ENCODE measurements at regions not wholly inside any gene's neighbourhood (a gene's known extent, or its start where the extent isn't known, plus 50 kb on each side); places are given as distances from the start of the nearest gene placed in this dataset.

- no peak for DNase-seq
Measured at GRCh38 chr3:177547711-177548350, 350.5 kb upstream of the TBL1XR1 start.

- DNase-seq: no peak
Measured at GRCh38 chr3:177550667-177551066, 353.4 kb upstream of the TBL1XR1 start.

DNA sequence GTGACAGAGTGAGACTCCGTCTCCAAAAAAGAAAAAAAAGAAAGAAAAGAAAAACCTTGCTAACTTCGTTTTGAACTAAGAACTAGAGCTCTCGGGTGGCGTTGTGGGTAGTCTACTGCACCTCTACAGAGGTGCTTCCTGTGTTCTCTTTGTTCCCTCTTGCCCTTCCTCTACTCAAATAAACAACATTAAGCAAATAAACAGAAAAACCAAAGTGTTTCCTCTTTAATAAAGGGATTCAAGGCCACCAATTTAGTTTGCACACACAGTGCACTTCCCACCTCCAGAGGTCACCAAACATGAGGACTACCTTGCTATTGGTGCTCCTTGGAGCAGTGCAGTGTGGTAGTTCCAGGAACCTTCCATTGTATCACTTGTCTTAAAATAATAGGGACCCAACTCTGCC is 354.2 kb upstream of the TBL1XR1 start:
- DNase-seq: no peak

- DNase-seq: no peak
Measured at GRCh38 chr3:177552051-177552450, 354.8 kb upstream of the TBL1XR1 start.

- DNase-seq: no peak
Measured at GRCh38 chr3:177553012-177553411, 355.7 kb upstream of the TBL1XR1 start.

DNA sequence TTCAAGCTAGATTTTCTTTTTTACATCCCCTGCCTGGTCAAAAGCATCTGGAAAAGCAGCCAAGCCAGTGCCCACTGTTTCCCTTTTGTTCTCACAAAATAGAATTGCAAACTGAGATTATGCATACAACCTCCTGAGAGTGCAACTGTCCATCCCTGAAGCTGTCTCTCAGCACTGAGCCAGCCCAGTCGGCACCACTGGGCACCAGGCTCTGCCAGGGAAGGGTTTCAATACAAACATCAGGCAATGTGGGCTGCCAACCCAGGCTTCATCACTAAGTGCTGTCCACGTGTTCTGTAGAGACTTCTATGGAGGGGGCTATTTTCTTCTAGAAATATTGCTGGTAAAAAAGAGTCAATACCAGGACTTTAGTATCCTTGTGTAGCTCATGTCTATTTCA is 356.3 kb upstream of the TBL1XR1 start:
- no peak for DNase-seq

GRCh38 chr3:177554895-177555759 is 357.8 kb upstream of the TBL1XR1 start:
- DNase-seq: no peak

GRCh38 chr3:177557548-177557947 is 360.3 kb upstream of the TBL1XR1 start:
- no peak for DNase-seq

DNA sequence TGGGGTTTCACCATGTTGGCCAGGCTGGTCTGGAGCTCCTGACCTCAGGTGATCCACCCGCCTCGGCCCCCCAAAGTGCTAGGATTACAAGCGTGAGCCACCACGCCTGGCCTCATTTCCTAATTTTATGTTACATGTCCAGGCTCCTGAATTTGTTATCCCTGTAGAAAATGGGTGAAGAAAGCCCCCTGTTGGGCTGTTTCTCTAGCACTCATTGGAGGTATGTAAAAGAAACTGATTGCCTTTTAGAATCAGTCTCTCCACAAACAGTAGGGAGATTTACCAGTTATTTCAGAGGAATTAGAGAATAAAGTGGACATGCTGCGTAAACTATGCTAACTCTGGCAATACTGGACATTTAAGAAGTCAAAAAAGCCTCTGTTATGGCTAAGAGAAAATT is 364.1 kb upstream of the TBL1XR1 start:
- DNase-seq: no peak

DNA sequence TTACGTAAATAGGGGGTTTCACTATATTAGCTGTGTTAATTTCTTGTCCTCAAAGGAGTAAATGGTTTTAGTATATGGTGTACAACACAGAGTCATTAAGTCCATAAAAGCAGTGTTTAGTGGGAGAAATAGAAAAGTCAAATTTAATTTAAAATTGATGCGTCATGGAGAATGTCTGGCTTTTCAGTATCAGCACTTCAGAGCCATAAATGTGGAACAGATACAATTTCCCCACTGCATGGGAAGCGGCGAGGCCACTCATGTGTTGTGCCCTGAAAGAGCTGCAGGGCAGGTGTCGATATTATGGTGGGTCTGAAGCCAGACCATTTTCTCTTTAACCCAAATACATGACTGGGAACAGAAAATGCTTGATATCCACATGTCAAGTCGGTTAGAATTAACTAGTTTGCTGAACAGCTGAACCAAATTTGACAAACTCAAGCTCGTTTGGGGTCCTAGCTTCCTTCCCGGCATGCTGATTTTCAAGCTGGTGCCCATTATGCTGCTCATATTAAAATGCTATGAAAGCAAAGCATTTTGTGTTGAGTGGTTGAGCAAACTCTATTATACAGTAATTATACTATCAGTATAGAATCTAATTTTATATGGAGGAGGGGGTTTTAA is 364.6 kb upstream of the TBL1XR1 start:
- no peak for DNase-seq

GRCh38 chr3:177563243-177563780 is 366.0 kb upstream of the TBL1XR1 start:
- no peak for DNase-seq

DNA sequence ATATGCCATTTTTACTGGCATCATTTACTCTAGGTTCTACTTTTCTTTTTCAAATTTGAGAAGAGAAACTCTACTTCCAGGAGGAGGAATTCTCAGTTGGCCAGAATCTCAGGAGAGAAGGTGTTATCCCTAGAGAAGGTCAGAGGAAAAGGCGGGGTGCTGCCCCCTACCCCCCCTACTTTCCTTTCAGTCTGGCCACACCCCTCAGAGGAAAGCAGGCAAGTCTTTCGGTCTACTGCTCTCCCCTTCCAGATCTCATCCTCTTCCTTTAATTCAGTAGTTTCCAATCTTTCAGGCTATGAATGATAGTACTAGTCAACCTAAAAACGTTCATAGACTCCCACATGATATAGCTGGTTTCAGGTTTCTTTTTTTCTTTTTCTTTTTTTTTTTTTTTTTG is 366.5 kb upstream of the TBL1XR1 start:
- no peak for DNase-seq

- DNase-seq: no peak
Measured at GRCh38 chr3:177565981-177566380, 368.7 kb upstream of the TBL1XR1 start.

- DNase-seq: no peak
Measured at GRCh38 chr3:177567833-177568232, 370.6 kb upstream of the TBL1XR1 start.

GRCh38 chr3:177569193-177569592 is 371.9 kb upstream of the TBL1XR1 start:
- DNase-seq: no peak

DNA sequence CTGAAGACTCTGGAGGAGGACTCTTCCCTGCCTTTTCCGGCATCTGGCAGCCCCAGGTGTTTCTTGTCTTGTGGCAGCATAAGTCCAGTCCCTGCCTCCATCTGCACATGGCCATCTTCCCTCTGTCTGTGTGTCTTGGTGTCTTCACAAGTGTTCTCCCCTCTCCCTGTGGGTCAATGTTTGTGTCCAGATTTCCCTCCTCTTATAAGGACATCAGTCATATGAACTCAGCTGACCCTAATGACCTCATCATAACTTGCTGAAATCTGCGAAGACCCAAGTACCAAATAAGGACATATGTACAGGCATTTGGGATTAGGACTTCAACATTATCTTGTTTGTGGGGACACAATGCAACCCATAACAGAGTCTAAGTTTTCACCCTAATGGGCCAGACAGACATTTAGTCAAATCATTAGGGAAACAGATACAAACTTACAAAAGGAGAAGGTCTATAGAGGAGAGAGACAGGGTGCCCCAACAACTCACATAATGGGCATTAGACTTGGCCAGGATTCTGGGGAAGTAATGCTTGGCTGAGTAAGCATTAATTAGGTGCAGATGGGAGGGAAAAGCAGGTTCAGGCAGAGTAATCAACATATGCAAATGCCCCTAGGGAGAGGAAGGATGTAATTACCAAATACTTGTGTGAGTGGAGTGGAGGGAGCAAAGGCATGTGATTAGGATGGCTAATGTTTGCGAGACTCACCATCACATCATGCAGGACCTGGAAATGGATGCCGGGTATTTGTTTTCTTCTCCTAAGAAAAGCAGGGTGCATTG is 372.8 kb upstream of the TBL1XR1 start:
- no peak for DNase-seq

DNA sequence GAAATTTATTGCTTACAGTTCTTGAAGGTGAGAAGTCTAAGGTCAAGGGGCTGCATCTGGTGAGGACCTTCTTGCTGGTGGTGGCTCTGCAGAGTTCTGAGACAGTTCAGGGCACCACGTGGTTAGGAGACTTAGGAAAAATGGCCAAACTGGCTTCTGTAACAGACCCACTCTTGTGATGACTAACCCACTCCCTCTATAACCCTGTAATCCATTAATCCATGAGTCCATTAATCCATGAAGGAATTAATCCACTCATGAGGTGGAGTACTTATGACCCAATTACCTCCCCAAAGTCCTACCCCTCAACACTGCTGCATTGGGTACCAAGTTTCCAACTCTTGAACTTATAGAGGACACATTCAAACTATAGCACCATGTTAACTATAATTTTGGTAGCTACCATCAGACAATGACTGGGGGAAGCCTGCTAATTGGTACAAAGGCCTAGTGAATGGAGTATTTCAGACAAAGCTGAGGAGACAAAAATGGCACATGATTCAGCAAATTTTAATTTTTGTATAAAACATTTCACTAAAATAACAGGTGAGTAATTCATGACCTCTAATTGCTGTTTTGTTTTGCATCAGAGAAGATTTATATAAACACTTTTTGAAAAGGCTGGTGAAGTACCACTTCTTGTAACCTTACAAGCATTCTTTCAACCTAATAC is 374.1 kb upstream of the TBL1XR1 start:
- no peak for DNase-seq

GRCh38 chr3:177571944-177572315 is 374.6 kb upstream of the TBL1XR1 start:
- DNase-seq: no peak

- no peak for DNase-seq
Measured at GRCh38 chr3:177574222-177574856, 377.1 kb upstream of the TBL1XR1 start.

- no peak for DNase-seq
Measured at GRCh38 chr3:177576746-177577145, 379.5 kb upstream of the TBL1XR1 start.

GRCh38 chr3:177578488-177578887 is 381.2 kb upstream of the TBL1XR1 start:
- no peak for DNase-seq

DNA sequence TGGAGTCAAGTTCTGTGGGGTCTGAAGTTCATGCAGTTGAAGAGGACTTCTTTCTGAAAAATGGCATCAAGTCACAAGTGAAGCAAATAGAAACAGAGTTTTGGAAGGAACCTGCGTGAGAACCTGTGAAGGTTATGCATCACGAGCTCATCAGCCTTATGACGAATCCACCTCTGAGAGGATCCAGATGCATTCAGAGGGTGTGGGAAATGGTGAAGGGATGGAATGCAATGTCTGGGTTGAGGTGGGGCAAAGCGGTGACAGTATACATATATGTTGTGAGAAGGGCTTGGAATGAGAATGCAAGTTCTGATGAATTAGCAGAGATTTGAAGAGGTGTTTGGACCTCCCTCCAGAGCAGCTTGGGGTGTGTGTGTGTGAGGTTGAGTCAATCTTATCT is 382.1 kb upstream of the TBL1XR1 start:
- DNase-seq: no peak
